GM13976 (cell line): ENCODE measurements at regions not wholly inside any gene's neighbourhood (a gene's known extent, or its start where the extent isn't known, plus 50 kb on each side); places are given as distances from the start of the nearest gene placed in this dataset.
"Not testable (repeated sequence)": the region's sequence is repeated elsewhere in the genome, so short reads cannot be mapped to it uniquely, and the experiment has no call there.

Source experiments
- DNase-seq: peaks from one replicate; pipeline ENCODE4 v3.0.0; 2012; ENCODE audit warnings: low spot score
- CTCF ChIP-seq: IDR thresholded peaks from 2 replicates; pipeline ENCODE4 v1.5.1; 2012; ENCODE audit warnings: borderline replicate concordance, mild to moderate bottlenecking; ENCODE audit not compliant: insufficient read depth; ENCODE audit errors: extremely low read depth, missing control alignments, control extremely low read depth
- in situ Hi-C: fragments of 300-500 bp; cut with MboI; formaldehyde crosslinking; loops from one replicate; pipeline ENCODE4 v1.12.0; 2022; ENCODE audit warnings: low sequenced_read_pairs, mixed read lengths, inconsistent platforms; ENCODE audit not compliant: unreplicated experiment

- no peak for TF ChIP-seq CTCF
- in situ Hi-C loops, result no loop called here
- DNase-seq, result no peak
Observed at GRCh38 chr6:144683216-144684070, 398.3 kb downstream of the UTRN start.

- in situ Hi-C loops, result no loop called here
- no peak for TF ChIP-seq CTCF
- DNase-seq, result no peak
Observed at GRCh38 chr6:144688713-144689112, 403.6 kb downstream of the UTRN start.

GRCh38 chr6:144689503-144690040, 404.4 kb downstream of the UTRN start:
- DNase-seq, result no peak
- no peak for TF ChIP-seq CTCF
- in situ Hi-C loops, result no loop called here

- DNase-seq, result no peak
- TF ChIP-seq CTCF, result no peak
- in situ Hi-C loops, result no loop called here
Observed at GRCh38 chr6:144690133-144690532, 405.0 kb downstream of the UTRN start.

GRCh38 chr6:144690666-144691065, 405.5 kb downstream of the UTRN start:
- no peak for DNase-seq
- TF ChIP-seq CTCF, result no peak
- in situ Hi-C loops, result no loop called here

- in situ Hi-C loops, DNase-seq: not testable (repeated sequence)
Observed at GRCh38 chr6:144692050-144692449, 406.9 kb downstream of the UTRN start.

- TF ChIP-seq CTCF, result no peak
- in situ Hi-C loops, result no loop called here
- DNase-seq, result no peak
Observed at GRCh38 chr6:144695858-144696533, 410.9 kb downstream of the UTRN start.
